ENCODE measurements at regions not wholly inside any gene's neighbourhood (a gene's known extent, or its start where the extent isn't known, plus 50 kb on each side); places are given as distances from the start of the nearest gene placed in this dataset.
A peak's percentile ranks its signal among the peaks of the same experiment; 100 is the strongest.

- no peak for DNase-seq (ENCODE audit: low spot score in 2 of 2)
- H3K36me3 ChIP-seq: no peaks in the 10 kb centered on the region
- H3K4me1 ChIP-seq: peaks cover 15% of the 10 kb centered on the region
- H3K4me3 ChIP-seq: no peak overlapping the region
- no peak for TF ChIP-seq POLR2A (IDR thresholded peaks at IDR 0.05)
- TF ChIP-seq CTCF (IDR thresholded peaks at IDR 0.05): no peak
- TF ChIP-seq EP300 (IDR thresholded peaks at IDR 0.05): no peak
- no peak for TF ChIP-seq POLR2AphosphoS5 (IDR thresholded peaks at IDR 0.05)
- no peaks in the 10 kb centered on the region for H3K9me3 ChIP-seq
- no peaks in the 10 kb centered on the region for H3K27me3 ChIP-seq
- H3K27ac ChIP-seq: no peak overlapping the region
Measured at GRCh38 chr13:33717775-33718174, 100.2 kb upstream of the RFC3 start.

- WGBS: 9% methylated on average over 1 of the region's 1 CpG
Measured at GRCh38 chr13:33721724-33722123, 96.2 kb upstream of the RFC3 start.

GRCh38 chr13:33722216-33722915 lies 95.6 kb upstream of the RFC3 start:
- Histone ChIP-seq H3K4me1 (peaks cover 32% of the 10 kb centered on the region), H3K27ac (peak overlapping the region; percentile 50), H3K9me3 (no peaks in the 10 kb centered on the region), H3K27me3 (no peaks in the 10 kb centered on the region), H3K36me3 (no peaks in the 10 kb centered on the region), H3K4me3 (no peak overlapping the region)
- no peak for DNase-seq (ENCODE audit: low spot score in 2 of 2)
- TF ChIP-seq EP300 (IDR thresholded peaks at IDR 0.05) (no peak), POLR2AphosphoS5 (IDR thresholded peaks at IDR 0.05) (no peak), CTCF (IDR thresholded peaks at IDR 0.05) (no peak), POLR2A (IDR thresholded peaks at IDR 0.05) (no peak)
- WGBS: 24% methylated on average over 3 of the region's 3 CpGs

More at GRCh38 chr13:33721724-33722123, 96.2 kb upstream of the RFC3 start:
- no peaks in the 10 kb centered on the region for H3K36me3 ChIP-seq
- H3K9me3 ChIP-seq: no peaks in the 10 kb centered on the region
- H3K27me3 ChIP-seq: no peaks in the 10 kb centered on the region
- H3K4me3 ChIP-seq: no peak overlapping the region
- DNase-seq (ENCODE audit: low spot score in 2 of 2): no peak
- H3K27ac ChIP-seq: peak overlapping the region; percentile 50
- peaks cover 32% of the 10 kb centered on the region for H3K4me1 ChIP-seq
- TF ChIP-seq EP300 (IDR thresholded peaks at IDR 0.05) (no peak), POLR2A (IDR thresholded peaks at IDR 0.05) (no peak), CTCF (IDR thresholded peaks at IDR 0.05) (no peak), POLR2AphosphoS5 (IDR thresholded peaks at IDR 0.05) (no peak)

GRCh38 chr13:33723365-33723764 lies 94.6 kb upstream of the RFC3 start:
- Histone ChIP-seq H3K27me3 (no peaks in the 10 kb centered on the region), H3K9me3 (no peaks in the 10 kb centered on the region), H3K4me1 (peaks cover 32% of the 10 kb centered on the region), H3K4me3 (no peak overlapping the region), H3K27ac (peak overlapping the region; percentile 50), H3K36me3 (no peaks in the 10 kb centered on the region)
- no peak for DNase-seq (ENCODE audit: low spot score in 2 of 2)
- TF ChIP-seq CTCF (IDR thresholded peaks at IDR 0.05) (no peak), POLR2AphosphoS5 (IDR thresholded peaks at IDR 0.05) (no peak), EP300 (IDR thresholded peaks at IDR 0.05) (no peak), POLR2A (IDR thresholded peaks at IDR 0.05) (no peak)

GRCh38 chr13:33723772-33724435 lies 94.0 kb upstream of the RFC3 start:
- Histone ChIP-seq H3K4me3 (no peak overlapping the region), H3K9me3 (no peaks in the 10 kb centered on the region), H3K36me3 (no peaks in the 10 kb centered on the region), H3K27ac (no peak overlapping the region), H3K27me3 (no peaks in the 10 kb centered on the region), H3K4me1 (peaks cover 36% of the 10 kb centered on the region)
- DNase-seq (ENCODE audit: low spot score in 2 of 2): peak in 1 of 2 donors; percentile 81
- no peak for TF ChIP-seq EP300 (IDR thresholded peaks at IDR 0.05)
- TF ChIP-seq CTCF (IDR thresholded peaks at IDR 0.05): peak; percentile 58 to 81
- TF ChIP-seq POLR2AphosphoS5 (IDR thresholded peaks at IDR 0.05): no peak
- no peak for TF ChIP-seq POLR2A (IDR thresholded peaks at IDR 0.05)
- 5% methylated on average over 4 of the region's 4 CpGs for WGBS
